Kidney tubule cell (primary cell): ENCODE measurements at regions not wholly inside any gene's neighbourhood (a gene's known extent, or its start where the extent isn't known, plus 50 kb on each side); places are given as distances from the start of the nearest gene placed in this dataset.

Experiments
- DNase-seq: peaks from one replicate; pipeline ENCODE4 v3.0.0-alpha.2; 2018; ENCODE audit warnings: low spot score

DNA sequence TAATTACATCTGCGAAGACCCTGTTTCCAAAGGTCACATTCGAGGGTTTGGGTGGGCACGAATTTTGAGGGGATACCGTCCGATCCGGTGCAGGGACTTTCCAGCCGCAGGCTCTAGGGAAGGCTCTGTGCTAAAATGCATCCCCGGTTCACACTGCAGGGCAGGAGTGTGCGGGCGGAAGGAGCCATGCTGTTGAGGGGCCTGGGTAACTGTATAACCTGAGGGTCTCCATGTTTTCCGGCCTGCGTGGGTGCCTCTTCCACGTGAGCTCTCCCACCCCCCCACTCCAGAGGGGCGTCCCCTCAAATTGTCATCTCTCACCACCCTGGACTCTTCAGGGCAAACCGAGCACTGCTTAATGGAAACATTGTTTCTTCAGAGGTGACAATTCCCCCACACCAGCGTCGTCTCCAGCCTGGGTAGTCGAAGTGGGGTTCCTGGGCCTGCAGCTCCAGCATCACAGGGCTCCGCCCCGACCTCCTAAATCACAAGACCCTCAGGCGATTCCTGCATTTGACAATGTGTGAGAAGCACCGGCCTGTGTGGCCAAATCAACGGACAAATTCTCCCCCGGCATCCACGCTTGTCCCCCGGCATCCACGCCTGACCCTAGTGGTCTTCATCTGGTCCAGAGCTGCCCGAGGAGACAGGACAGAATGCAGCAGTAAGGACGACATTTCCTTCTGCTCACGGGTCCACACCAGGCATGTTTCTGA lies 51.2 kb downstream of the FOXL3 start:
- DNase-seq: no peak

DNA sequence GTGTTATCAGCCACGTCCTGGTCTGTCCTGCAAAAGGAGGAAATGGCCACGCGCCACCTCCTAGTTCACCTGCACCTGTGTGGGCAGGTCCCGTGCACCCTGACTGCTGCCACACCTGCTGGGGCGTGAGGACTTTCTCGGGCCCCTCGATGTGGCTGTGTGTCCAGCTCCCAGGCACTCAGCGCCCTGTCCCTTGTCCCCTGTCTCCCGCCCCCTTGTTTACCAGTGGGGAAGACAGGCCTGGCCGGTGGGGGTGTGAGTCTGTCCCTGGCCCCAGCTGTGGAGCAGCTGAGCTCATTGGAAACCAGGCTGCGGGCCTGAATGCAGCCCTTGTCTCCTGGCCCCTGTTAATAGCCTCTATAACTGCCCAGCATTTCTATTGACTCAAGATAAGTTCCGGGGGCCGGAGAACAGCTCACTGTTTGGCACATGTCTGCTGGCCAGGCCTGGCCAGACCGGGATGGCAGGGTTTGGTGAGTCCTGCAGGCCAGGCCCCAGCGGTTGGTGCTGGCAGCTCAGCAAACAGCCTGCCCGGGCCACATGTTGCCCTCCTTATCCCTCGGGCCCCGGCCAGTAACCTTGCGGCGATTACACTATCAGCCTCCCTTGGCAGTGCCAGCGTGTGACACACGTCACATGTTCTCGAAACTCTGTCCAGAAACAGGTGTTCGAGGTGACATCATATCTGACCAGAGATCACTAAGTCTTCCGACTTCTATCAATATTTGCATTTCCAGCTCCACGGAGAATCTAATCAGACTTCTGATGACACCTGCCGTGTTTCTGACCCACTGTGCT lies 52.1 kb downstream of the FOXL3 start:
- DNase-seq: no peak

DNA sequence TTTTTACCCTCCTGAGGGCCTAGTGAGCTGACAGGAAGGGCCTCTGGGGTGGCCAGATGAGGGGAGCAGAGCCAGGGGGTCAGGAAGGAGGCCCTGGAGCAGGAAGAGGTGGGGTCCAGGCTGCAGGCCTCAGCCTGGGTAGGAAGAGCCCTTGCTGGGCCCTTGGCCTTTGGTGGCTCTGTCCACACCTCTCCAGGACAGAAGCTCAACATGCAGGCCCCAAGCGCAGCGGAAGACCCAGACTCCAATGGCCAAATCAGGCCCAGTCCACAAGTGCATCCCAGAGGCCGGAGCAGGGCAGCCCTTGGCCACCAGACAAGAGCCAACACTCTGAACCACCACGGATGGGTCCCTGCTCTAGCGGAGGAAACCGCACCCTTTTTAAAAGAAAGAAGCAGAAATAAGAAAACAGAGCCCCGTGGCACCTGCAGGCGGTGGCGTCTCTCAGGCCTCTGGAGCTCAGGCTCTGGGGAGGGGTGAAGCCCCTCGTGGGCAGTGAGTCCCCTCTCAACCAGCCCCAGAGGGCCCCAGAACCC lies 52.8 kb downstream of the FOXL3 start:
- no peak for DNase-seq

DNA sequence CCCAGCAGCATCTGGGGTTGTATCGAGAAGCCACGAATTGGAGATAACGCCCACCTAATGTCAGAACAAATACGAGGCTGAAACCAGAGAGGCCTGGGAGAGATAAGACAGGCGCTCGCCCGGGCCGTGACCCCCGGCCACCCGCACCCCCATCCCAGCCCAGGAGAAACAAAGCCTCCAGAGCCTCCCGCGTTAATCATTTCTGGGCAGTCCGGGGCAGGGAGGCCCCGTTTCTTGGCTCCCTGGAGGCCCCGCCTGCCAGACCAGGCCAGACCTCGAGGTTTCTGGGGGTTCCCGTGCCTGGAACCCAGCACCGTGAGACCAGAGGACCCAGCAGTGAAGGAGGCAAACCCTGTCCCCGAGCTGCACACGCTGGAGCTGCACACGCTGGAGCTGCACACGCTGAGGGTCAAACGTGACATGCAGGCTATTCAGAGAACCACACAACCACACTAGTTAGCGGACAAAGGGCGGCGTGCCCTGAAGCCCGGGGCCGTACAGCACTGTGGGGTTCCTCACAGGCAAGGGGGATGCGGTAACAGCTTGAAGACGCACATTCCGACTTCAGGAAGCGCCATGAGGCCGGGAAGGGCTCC lies 53.4 kb downstream of the FOXL3 start:
- DNase-seq: no peak

DNA sequence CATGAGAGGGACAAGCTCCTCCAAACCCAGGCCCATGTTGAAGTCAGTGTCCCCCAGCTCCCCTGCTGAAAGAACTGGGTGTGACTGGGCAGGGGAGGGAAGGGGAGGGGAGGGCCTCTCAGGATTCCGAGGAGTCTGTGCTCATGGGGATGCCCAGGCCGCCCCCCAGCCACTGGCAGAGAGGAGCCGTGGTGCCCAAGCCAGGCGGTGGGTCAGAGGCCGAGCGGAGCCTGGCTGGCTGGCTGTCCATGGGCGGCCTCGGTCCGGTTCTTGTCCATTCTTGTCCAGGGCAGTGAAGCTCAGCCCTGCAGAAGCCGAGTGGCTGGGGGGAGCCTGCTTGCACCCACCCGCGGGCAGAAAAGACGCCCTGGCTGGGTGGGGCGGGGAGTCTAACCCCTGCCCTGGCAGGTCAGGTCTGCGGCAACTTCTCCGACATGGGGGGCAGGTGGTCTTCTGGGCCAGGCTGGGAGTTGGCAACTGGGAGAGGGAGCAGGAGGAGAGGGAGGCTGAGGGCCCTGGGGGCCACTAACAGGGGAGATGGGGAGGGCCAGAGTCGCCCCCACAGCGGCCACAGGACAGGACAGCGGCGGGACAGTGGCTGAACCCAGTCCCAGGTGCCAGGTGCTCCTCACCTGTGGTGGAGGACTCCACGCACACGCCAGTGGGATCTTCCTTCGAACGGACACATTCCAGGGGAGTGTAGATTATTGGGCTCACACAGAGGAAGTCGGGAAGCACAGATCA lies 54.1 kb downstream of the FOXL3 start:
- no peak for DNase-seq

DNA sequence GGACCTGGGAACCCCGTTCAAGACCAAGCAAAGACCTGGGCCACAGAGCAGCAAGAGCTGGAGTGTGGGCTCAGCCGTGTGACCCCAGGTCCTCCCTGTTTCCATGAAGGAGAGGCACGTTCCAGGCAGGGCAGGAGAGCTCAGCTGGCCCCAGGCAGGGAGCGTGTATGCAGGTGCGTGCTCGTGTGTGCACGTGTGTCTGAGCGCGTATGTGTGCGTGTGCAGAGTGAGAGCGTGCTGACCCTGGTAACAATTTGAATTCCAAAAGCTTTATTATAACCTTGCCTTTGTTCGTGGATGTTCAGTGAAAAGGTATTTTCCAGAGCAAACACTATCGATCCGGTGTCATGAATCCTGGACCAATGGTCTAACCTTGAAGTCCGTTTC lies 54.6 kb downstream of the FOXL3 start:
- DNase-seq: no peak

DNA sequence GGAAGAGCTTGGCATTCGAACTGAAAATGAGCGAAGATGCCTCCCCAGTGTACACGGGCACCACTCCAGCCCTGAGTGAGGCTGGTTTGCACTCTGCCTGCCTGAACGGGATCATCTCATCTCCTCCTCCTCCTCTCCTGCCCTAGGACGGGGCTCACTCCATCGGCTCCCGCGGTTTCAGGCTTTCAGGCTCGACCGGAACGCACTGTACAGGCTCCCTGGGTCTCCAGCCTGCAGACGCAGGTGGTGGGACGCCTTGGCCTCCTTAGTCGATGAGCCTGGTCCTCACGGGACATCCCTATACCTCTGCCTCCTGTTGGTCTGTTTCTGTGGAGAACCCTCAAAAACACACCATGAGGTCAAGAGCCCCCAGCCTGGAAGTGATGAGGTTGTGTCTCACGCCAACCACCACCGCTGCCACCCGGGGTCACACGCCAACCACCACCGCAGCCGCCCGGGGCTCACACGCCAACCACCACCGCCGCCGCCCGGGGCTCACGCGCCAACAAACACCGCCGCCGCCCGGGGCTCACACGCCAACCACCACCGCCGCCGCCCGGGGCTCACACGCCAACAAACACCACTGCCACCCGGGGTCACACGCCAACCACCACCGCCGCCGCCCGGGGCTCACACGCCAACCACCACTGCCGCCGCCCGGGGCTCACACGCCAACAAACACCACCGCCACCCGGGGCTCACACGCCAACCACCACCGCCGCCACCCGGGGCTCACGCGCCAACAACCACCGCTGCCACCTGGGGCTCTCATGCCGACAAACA lies 56.3 kb downstream of the FOXL3 start:
- no peak for DNase-seq

DNA sequence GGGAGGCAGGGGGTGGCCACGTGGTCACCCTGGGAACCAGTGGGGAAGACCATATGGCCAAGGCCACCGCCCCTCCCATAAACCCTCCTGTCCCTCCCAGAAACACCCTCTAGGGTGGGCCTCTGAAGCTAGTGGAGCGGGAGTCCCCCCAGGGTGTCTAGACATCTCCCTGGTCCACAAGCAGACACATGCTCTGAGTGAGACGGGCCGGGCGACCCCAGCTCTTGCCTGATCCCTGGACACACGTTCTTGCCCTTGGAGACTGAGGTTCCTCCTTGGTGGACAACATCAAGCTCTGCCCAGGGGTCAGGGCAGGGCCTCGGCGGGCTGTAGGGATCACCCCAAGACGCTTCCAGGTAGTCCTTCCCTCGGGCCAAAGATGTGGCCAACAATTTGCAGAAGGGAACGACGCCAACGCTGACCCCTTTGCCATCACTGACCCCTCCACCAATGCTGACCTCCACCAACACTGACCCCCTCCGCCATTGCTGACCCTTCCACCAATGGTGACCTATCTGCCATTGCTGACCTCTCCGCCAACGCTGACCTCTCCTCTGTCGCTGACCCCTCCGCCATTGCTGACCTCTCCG lies 57.1 kb downstream of the FOXL3 start:
- no peak for DNase-seq

DNA sequence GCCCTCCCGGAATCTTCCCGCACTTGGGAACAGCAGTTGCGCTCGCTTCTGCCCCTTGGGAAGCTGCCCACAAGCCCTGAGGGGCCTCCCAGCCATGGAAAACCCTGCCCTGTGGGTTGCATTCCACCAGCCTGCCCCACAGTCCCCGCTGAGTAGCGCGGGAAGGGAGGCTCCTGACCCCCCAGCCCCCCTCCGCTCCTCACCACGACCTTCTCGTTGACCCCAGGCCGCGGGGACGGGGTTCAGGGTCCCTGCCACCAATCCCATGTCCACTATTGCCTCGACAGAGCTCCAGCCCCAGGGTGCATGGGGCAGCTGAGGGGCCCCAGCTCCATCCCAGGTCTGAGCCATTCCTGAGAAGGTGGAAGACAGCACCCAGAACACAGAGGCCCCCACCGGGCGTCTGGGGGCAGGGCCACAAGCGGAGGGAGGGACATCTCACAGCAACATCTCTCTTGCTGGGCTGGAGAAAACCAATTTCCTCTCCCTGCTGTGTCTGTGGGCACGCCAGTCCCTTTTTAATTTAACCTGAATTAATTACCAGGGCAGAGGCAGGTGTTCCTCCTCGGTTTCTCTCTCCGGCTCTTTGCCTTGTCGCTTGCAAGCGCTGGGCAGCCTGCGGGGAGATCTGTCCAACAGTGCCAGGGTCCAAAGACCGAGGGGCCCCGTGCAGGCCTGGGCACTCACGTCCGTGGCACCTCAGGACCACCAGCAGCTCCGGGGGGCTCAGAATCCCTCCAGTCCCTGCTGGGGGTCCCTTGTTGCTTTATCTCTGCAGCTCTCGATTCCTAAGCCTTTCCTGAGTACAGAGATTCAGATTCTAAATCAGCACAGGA lies 57.9 kb downstream of the FOXL3 start:
- no peak for DNase-seq

DNA sequence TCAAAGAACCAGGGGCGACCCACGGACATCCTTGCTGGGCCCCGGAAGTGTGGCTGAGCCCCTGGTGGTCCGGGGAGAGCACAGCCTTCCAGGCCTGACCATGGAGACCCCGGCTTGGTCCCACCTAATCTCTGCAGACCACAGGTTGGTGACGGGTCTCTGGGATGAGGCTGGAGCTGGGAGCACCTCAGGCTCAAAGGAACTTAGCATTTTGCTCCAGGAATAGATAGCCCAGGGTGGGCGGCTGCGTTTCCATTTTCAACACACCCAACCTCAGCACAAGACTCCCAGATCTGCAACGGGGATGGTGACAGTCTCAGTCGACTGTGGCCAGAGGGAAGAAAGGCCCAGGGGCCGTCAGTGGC lies 58.5 kb downstream of the FOXL3 start:
- no peak for DNase-seq

DNA sequence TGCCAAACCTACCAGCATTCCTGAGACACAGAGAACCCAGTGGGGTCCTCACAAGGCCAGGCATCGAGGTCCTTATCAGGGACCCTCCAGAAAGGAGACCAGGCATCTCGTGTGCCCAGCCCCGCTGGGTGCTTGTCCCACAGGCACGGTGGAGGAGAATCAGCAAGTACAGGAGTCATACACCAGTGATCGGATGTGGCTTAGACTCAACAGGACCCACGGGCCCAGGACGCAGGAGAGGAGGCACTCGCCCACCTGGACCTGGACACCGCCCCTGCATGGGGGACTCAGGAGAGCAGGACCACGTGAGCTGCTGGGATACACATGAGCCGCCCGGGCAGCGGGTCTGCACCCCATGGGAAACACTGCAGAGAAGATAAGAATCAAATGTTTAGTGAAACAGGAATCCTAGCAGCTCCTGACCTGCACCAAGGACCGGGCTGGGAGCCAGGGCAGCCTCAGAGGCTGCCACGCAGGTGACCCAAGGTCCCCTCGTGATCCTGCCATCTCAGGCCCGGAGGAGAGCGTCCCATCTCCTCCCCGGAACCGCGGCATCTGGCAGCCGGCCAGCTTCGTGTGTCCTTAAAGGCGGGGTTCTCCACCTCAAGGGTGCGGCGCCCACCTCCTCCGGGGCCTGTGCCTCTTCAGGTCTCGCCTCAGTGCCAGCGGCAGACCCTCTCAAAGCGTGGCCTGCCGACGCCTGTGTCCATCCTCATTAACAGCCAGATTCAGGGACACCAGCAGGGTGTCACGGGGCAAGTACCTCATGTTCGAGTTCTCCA lies 59.2 kb downstream of the FOXL3 start:
- DNase-seq: no peak

DNA sequence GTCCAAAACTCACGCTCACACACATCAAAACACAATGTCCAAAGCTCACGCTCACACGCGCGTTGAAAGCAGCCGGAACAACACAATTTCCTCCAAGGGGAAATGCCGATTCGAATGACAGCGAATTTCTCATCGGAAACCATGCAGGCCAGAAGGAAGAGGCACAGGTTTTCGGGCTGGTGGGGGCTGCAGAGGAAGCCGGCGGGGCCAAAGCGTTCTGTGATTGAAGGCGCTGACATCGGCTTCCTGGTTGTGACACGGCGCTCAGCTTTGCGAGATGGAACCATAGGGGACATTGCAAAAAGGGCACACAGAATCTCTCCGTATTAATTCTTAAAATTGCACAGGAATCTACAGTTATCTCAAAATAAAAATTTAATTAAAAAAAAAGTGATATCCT lies 61.3 kb downstream of the FOXL3 start:
- DNase-seq: no peak

DNA sequence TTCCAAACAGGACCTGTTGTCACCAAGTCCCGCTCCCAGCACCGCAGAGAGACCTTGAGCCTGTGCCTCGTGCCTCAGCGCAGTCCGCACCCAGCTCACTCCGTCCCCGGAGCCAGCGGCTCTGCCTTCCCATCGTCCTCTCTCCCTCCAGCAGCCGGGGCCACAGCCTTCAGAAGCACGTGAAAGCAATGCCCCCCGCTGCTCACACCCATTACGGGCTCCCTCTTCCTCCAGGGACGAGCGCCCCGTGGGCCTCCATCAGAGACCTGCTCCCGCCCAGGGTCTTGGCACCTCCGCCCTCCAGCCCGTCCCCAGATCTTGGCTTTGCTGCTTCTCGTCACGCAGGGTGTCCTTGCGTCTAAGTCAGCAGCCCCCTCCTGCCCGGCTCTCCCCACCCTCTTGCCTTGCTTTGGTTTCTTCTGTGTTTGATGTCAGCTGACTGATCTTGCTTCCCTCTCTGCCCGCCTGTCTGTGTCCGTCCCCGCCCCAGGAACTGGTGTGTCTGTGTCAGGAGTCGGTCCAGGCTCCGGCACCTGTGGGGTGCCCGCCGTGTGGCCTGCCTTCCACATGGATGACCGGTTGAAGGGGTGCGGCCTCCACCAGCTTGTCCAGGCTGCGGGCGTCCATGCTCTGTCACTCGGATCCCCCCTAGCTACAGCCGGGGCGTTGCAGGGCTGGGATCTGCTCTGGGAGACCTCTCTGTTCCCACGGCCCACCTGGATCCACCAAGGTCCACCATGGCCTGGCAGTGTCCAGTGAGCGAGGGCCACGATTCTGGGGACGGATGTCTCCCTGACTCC lies 61.9 kb downstream of the FOXL3 start:
- no peak for DNase-seq

DNA sequence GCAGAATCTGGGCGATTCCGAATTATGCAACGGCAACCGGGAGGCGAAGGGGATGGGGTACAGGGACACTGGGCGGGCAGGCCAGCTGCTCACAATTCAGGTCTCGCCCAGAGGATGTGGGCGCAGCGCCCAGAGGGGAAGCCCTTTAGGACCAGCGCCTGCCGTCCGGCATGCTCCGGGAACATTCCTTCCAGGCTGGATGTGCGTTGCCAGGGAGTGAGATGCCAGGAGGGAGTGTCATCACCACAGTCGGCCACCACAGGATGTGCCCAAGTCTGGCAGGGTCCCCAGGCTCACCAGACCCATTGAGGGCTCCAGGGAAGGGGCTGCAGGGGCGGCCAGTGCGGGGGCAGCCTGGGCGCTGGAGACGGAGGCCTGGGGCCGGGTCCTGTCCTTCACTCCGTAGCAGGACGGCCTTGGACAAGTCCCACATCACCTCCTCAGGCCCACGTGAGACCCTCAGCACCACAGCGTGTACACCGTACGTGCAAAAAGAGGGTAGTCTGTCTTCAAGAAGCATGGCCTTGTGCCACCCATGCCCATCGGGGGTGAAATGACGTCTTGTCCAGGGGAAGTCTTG lies 63.9 kb downstream of the FOXL3 start:
- DNase-seq: no peak

DNA sequence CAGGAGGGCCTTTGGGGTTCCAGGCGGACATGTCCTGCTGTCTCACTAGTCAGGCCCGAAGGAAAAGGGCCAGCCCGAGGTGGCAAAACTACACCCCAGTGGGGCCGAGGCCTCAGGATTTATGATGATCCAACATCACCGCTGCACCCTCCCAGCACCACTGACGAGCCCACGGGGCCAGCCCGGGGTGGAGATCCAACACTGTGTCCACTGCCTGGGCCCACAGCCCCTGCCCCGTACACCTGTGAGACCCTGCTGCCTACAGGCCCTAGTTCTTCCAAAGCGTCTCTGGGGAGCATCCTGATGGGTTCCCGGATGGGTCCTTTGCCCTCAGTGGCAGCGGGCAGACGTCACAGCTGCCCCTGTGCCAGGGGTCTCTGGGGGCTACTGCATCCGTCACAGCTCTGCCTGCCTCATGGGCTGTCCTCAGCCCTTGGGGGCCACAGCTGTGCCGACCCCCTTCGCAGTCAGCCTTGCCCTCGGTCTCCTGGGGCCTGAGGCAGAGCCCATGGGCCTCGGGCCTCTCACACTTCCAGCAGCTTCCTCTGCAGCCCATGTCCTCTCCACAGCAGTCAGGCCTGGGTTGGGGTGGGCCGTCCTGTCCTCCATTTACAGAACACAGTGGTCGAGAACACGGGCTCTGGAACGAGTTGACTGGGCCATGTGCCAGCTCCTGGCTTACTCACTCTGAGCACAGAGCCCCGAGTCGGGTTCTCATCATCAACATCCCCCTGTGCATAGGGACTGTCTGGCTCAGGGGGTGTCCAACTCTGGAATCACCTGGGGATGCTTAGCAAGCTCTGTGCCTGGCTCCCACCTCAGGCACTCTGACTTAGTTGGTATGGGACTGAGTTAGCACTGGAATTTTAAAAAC lies 64.9 kb downstream of the FOXL3 start:
- DNase-seq: no peak

DNA sequence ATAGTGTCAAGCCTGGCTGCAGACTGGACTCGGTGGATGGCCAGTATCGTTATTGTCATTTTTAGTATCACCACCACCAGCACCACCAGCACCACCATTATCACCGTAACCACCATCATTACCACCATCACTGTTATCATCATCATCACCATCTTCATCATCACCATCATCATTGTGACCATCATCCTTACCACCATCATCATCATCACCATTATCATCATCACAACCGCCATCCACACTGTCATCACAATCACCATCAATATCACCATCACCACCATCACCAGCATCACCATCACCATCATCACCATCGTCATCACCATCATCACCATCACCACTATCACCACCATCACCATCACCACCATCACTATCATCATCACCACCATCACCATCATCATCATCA lies 65.6 kb downstream of the FOXL3 start:
- no peak for DNase-seq

DNA sequence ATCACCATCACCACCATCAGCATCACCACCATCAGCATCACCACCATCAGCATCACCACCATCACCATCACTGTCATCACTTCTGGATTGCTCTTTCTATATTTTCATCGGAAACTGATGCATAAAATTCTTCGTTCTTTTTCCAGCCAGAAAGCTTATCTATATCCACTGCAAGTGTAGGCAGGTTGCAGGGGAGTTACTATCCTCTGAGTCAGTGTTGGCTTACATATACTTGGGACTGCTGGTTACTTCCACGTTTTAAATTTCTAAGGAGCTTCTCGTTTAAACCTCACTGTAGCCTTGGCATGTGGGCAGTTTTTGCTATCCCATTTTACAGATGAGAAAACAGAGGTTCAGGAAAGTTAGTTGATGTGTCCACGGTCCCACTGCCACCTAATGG lies 66.1 kb downstream of the FOXL3 start:
- DNase-seq: no peak
